Right lobe of liver (tissue), 6 donors: ENCODE measurements at regions not wholly inside any gene's neighbourhood (a gene's known extent, or its start where the extent isn't known, plus 50 kb on each side); places are given as distances from the start of the nearest gene placed in this dataset.

ENCODE experiments used
- ATAC-seq, 4 donors: fragments of 200-7000 bp; cut with Tn5 transposase; one replicate each; pipeline ENCODE4 v1.9.1; 2020; ENCODE audit warnings: mild to moderate bottlenecking in 4 of 4, moderate library complexity in 4 of 4
- DNase-seq, 3 donors: peaks; one replicate each; pipeline ENCODE4 v3.0.0-alpha.2; 2020
- H3K27ac ChIP-seq, 3 donors: fragments of 200-600 bp; one replicate each; pipeline ENCODE4 v1.8.0; 2022
- H3K27me3 ChIP-seq, 2 donors: fragments of 200-600 bp; one replicate each; pipeline ENCODE4 v1.8.0; 2022
- H3K36me3 ChIP-seq, 4 donors: fragments of 200-600 bp; sonication (generic) in 1 of 4; one replicate each; pipeline versions ENCODE4 v1.5.1 to v1.8.0; 2017 to 2022; ENCODE audit warnings: control low read depth in 1 of 4
- H3K4me1 ChIP-seq, 4 donors: fragments of 200-600 bp; sonication (generic) in 1 of 4; one replicate each; pipeline versions ENCODE4 v1.5.1 to v1.8.0; 2017 to 2022; ENCODE audit warnings: control low read depth in 1 of 4
- H3K4me3 ChIP-seq, 3 donors: fragments of 200-600 bp; one replicate each; pipeline ENCODE4 v1.8.0; 2022
- H3K9me3 ChIP-seq, 4 donors: fragments of 200-600 bp; sonication (generic) in 1 of 4; one replicate each; pipeline versions ENCODE4 v1.5.1 to v1.8.0; 2017 to 2022; ENCODE audit warnings: control low read depth in 1 of 4
- POLR2A ChIP-seq: fragments of 450-650 bp; IDR thresholded peaks from one replicate; pipeline ENCODE4 v1.6.1; 2017; ENCODE audit warnings: antibody characterized with exemption, mild to moderate bottlenecking
- WGBS: methylation state at CpG from one replicate; pipeline ENCODE4 v1.1.6; 2018; ENCODE audit warnings: low coverage, low lambda C conversion rate; ENCODE audit not compliant: insufficient coverage; ENCODE audit errors: missing lambda C conversion rate; 5-methylcytosine and 5-hydroxymethylcytosine counted together
- intact Hi-C, 2 donors: fragments of 100-400 bp; cut with DNase I; formaldehyde crosslinking; loops; one replicate each; pipeline versions ENCODE4 v1.11.2 to v1.14.1; 2022
- TF ChIP-seq, protein P1 (sequence below), 4 donors: fragments of 200-600 bp in 3 of 4; fragments of 450-650 bp in 1 of 4; IDR thresholded peaks; one replicate each; pipeline versions ENCODE4 v1.5.1 to v1.8.0; 2016 to 2022; ENCODE audit warnings: antibody characterized with exemption in 4 of 4, mild to moderate bottlenecking in 2 of 4
- donor health status: DM: no; HTN: yes; CAD: no.
- donor health status: DM: no; HTN: no; CAD: no.
- donor health status: DM: no; HTN: no; CAD: no.
- donor health status: DM: no; HTN: yes; CAD: no.
- donor health status: DM: no; HTN: yes; CAD: no.

- Histone ChIP-seq H3K27me3 (no peaks in the 10 kb centered on the region), H3K4me3 (no peak overlapping the region), H3K36me3 (no peaks in the 10 kb centered on the region), H3K27ac (no peak overlapping the region), H3K4me1 (no peaks in the 10 kb centered on the region), H3K9me3 (no peaks in the 10 kb centered on the region)
- no peak for DNase-seq
- 55% methylated on average over 6 of the region's 8 CpGs for WGBS
- TF ChIP-seq, protein P1, sequence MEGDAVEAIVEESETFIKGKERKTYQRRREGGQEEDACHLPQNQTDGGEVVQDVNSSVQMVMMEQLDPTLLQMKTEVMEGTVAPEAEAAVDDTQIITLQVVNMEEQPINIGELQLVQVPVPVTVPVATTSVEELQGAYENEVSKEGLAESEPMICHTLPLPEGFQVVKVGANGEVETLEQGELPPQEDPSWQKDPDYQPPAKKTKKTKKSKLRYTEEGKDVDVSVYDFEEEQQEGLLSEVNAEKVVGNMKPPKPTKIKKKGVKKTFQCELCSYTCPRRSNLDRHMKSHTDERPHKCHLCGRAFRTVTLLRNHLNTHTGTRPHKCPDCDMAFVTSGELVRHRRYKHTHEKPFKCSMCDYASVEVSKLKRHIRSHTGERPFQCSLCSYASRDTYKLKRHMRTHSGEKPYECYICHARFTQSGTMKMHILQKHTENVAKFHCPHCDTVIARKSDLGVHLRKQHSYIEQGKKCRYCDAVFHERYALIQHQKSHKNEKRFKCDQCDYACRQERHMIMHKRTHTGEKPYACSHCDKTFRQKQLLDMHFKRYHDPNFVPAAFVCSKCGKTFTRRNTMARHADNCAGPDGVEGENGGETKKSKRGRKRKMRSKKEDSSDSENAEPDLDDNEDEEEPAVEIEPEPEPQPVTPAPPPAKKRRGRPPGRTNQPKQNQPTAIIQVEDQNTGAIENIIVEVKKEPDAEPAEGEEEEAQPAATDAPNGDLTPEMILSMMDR (IDR thresholded peaks at IDR 0.05), result no peak
- TF ChIP-seq POLR2A, result no peak
- intact Hi-C loops, result no loop called here
- ATAC-seq, result no peak
Measured at GRCh38 chr15:29480278-29480677, 210.7 kb upstream of the NSMCE3 start.

DNA sequence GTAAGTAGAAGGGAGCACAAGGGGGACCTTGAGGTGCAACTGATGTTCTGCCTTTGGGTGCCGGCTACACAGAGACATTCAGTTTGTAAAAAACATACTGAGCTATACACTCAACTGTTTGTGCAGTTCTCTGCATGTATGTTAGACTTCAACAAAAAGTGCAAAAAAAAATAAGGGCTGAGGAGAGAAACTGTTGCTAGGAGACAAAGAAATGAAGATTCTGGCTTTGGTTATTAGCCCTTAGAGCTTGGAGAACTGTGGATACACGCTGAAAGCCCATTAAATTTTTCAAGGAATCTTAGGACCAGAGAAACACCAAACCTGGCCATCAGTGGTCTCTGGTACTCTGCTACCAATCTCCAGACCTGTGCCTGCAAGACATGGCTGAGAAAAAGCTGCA, 207.6 kb upstream of the NSMCE3 start:
- Histone ChIP-seq H3K4me1 (no peaks in the 10 kb centered on the region), H3K4me3 (no peak overlapping the region), H3K36me3 (no peaks in the 10 kb centered on the region), H3K9me3 (no peaks in the 10 kb centered on the region), H3K27ac (no peak overlapping the region), H3K27me3 (no peaks in the 10 kb centered on the region)
- ATAC-seq (no peak), DNase-seq (no peak)
- TF ChIP-seq, protein P1 (IDR thresholded peaks at IDR 0.05), result no peak
- TF ChIP-seq POLR2A, result no peak
- intact Hi-C loops, result no loop called here
- 80% methylated on average over 2 of the region's 2 CpGs for WGBS

- Histone ChIP-seq H3K4me3 (no peak overlapping the region), H3K27me3 (no peaks in the 10 kb centered on the region), H3K9me3 (no peaks in the 10 kb centered on the region), H3K36me3 (no peaks in the 10 kb centered on the region), H3K27ac (no peak overlapping the region), H3K4me1 (no peaks in the 10 kb centered on the region)
- ATAC-seq (no peak), DNase-seq (no peak)
- WGBS, result 54% methylated on average over 7 of the region's 17 CpGs
- intact Hi-C loops, result no loop called here
- no peak for TF ChIP-seq POLR2A
- TF ChIP-seq, protein P1 (IDR thresholded peaks at IDR 0.05), result no peak
Measured at GRCh38 chr15:29476503-29477080, 207.0 kb upstream of the NSMCE3 start.

DNA sequence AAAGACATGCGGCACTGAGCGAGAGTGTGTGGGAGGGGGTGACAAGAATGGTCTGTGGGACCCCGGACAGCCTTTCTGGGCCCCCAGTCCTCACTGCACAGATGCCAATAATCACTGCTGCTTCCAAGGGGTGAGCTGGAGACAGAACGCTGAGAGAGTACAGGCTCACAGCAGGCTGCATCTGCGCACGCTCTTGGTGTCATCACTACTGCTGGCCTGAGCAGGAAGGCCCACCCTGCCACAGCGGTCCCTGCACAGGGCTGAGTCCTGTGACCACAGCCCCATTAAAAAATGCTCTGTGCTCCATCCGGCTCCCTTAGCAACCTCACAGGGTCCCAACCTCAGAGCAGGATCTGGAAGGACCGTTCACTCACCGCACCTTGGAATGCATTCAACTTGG, 205.5 kb upstream of the NSMCE3 start:
- intact Hi-C loops, result no loop called here
- peaks cover 0 to 6% (median 0%) of the 10 kb centered on the region in 4 donors for H3K4me1 ChIP-seq
- 93% methylated on average over 7 of the region's 10 CpGs for WGBS
- H3K27me3 ChIP-seq, result no peaks in the 10 kb centered on the region
- no peak overlapping the region for H3K4me3 ChIP-seq
- ATAC-seq, result no peak
- TF ChIP-seq, protein P1 (IDR thresholded peaks at IDR 0.05), result no peak
- TF ChIP-seq POLR2A, result no peak
- H3K9me3 ChIP-seq, result no peaks in the 10 kb centered on the region
- no peak overlapping the region for H3K27ac ChIP-seq
- DNase-seq, result no peak
- H3K36me3 ChIP-seq, result no peaks in the 10 kb centered on the region
